ENCODE measurements at regions not wholly inside any gene's neighbourhood (a gene's known extent, or its start where the extent isn't known, plus 50 kb on each side); places are given as distances from the start of the nearest gene placed in this dataset.

DNA sequence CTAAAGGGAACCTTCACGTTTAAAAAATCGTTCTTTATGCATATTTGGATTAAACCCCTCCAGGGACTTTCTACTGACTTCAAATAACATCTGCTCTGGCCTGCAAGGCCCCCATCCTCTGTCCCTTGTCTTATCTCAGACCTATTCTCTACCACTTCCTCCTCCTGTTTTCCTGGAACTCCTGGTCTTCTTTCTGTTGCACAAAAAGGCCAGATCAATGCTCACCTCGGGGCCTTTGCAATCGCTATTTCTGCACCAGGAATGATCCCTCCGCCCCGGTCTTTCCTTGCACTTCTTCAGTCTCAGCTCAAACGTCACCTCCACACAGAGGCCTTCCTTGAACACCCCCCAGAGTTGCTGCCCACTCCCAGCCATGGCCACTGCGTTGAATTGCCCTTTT, 57.6 kb upstream of the BEGAIN start:
- TF ChIP-seq EGR1 (IDR thresholded peaks at IDR 0.05; ENCODE audit: borderline replicate concordance in 1 of 2, low read depth in 2 of 2, low read length in 2 of 2): no peak
- TF ChIP-seq KAT2A (conservative IDR thresholded peaks at IDR 0.05; ENCODE audit: control insufficient read depth, low read depth, low read length): no peak
- TF ChIP-seq, protein P1, sequence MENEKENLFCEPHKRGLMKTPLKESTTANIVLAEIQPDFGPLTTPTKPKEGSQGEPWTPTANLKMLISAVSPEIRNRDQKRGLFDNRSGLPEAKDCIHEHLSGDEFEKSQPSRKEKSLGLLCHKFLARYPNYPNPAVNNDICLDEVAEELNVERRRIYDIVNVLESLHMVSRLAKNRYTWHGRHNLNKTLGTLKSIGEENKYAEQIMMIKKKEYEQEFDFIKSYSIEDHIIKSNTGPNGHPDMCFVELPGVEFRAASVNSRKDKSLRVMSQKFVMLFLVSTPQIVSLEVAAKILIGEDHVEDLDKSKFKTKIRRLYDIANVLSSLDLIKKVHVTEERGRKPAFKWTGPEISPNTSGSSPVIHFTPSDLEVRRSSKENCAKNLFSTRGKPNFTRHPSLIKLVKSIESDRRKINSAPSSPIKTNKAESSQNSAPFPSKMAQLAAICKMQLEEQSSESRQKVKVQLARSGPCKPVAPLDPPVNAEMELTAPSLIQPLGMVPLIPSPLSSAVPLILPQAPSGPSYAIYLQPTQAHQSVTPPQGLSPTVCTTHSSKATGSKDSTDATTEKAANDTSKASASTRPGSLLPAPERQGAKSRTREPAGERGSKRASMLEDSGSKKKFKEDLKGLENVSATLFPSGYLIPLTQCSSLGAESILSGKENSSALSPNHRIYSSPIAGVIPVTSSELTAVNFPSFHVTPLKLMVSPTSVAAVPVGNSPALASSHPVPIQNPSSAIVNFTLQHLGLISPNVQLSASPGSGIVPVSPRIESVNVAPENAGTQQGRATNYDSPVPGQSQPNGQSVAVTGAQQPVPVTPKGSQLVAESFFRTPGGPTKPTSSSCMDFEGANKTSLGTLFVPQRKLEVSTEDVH (IDR thresholded peaks at IDR 0.05; ENCODE audit: low read depth, partially characterized antibody): no peak
- no peak for TF ChIP-seq POLR2A (IDR thresholded peaks at IDR 0.05; ENCODE audit: low read depth, low read length)
- TF ChIP-seq, protein P2, sequence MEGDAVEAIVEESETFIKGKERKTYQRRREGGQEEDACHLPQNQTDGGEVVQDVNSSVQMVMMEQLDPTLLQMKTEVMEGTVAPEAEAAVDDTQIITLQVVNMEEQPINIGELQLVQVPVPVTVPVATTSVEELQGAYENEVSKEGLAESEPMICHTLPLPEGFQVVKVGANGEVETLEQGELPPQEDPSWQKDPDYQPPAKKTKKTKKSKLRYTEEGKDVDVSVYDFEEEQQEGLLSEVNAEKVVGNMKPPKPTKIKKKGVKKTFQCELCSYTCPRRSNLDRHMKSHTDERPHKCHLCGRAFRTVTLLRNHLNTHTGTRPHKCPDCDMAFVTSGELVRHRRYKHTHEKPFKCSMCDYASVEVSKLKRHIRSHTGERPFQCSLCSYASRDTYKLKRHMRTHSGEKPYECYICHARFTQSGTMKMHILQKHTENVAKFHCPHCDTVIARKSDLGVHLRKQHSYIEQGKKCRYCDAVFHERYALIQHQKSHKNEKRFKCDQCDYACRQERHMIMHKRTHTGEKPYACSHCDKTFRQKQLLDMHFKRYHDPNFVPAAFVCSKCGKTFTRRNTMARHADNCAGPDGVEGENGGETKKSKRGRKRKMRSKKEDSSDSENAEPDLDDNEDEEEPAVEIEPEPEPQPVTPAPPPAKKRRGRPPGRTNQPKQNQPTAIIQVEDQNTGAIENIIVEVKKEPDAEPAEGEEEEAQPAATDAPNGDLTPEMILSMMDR (IDR thresholded peaks at IDR 0.05 in 2 of 3, conservative IDR thresholded peaks at IDR 0.05 in 1 of 3; ENCODE audit: control insufficient read depth in 2 of 3, extremely low read depth in 1 of 3, insufficient read depth in 1 of 3, low read depth in 3 of 3, low read length in 3 of 3): no peak
